Right lobe of liver (tissue), 4 donors: ENCODE measurements at regions not wholly inside any gene's neighbourhood (a gene's known extent, or its start where the extent isn't known, plus 50 kb on each side); places are given as distances from the start of the nearest gene placed in this dataset.

ENCODE experiments used
- POLR2A ChIP-seq: fragments of 450-650 bp; IDR thresholded peaks from one replicate; pipeline ENCODE4 v1.6.1; 2017; ENCODE audit warnings: antibody characterized with exemption, mild to moderate bottlenecking
- TF ChIP-seq, protein P1 (sequence below), 4 donors: fragments of 200-600 bp in 3 of 4; fragments of 450-650 bp in 1 of 4; IDR thresholded peaks; one replicate each; pipeline versions ENCODE4 v1.5.1 to v1.8.0; 2016 to 2022; ENCODE audit warnings: antibody characterized with exemption in 4 of 4, mild to moderate bottlenecking in 2 of 4
- donor health status: DM: no; HTN: no; CAD: no.
- donor health status: DM: no; HTN: no; CAD: no.
- donor health status: DM: no; HTN: yes; CAD: no.

DNA sequence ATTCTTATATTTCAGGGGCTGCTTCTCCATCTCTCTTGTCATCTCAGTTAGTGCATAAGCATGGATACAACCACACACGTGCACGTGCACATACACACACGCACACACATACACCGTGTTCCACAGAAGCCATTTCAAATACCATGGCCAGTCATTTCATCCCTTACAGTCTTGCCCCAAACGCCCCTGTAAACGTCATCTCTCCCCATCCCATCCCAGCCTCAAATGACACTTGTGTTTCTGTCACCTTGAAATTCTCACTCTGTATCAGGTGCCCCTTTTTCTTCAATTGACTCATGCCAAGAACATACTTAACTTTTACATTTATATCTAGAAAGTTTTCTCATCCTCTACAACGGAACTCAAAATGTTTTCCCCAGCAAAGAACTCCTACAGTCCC lies 220.5 kb downstream of the IRS2 start:
- TF ChIP-seq, protein P1, sequence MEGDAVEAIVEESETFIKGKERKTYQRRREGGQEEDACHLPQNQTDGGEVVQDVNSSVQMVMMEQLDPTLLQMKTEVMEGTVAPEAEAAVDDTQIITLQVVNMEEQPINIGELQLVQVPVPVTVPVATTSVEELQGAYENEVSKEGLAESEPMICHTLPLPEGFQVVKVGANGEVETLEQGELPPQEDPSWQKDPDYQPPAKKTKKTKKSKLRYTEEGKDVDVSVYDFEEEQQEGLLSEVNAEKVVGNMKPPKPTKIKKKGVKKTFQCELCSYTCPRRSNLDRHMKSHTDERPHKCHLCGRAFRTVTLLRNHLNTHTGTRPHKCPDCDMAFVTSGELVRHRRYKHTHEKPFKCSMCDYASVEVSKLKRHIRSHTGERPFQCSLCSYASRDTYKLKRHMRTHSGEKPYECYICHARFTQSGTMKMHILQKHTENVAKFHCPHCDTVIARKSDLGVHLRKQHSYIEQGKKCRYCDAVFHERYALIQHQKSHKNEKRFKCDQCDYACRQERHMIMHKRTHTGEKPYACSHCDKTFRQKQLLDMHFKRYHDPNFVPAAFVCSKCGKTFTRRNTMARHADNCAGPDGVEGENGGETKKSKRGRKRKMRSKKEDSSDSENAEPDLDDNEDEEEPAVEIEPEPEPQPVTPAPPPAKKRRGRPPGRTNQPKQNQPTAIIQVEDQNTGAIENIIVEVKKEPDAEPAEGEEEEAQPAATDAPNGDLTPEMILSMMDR (IDR thresholded peaks at IDR 0.05), result no peak
- no peak for TF ChIP-seq POLR2A
